HG03280 (cell line): ENCODE measurements at regions not wholly inside any gene's neighbourhood (a gene's known extent, or its start where the extent isn't known, plus 50 kb on each side); places are given as distances from the start of the nearest gene placed in this dataset.

Experiments used
- ATAC-seq: cut with Tn5 transposase; IDR thresholded peaks from one replicate; pipeline ENCODE4 v1.9.1; 2021; ENCODE audit warnings: mild to moderate bottlenecking, moderate library complexity; ENCODE audit not compliant: unreplicated experiment

DNA sequence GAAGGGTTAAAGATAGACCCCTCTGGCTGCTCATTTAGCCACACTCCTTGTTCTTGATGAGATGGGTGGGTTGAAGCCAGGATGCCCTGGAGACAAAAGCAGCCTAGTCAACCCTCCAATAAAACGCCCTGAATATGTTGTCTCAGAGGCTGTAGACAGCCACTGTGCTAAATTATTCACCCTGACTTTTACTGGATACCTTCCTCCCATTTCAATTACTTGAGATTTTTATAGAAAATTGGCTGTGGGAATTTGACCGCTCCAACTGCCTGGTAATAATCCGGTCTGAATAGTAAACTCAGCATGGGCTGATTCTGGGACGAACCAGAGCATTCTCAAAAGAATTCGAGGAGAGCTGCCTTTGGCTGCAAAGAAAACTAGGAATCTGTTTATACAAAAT is 104.2 kb downstream of the SNX18 start:
- no peak for ATAC-seq

- ATAC-seq = no peak
Measured at GRCh38 chr5:54621048-54621447, 103.5 kb downstream of the SNX18 start.

GRCh38 chr5:54620141-54620933 is 102.8 kb downstream of the SNX18 start:
- ATAC-seq = no peak

- no peak for ATAC-seq
Measured at GRCh38 chr5:54619731-54620130, 102.2 kb downstream of the SNX18 start.

GRCh38 chr5:54616518-54617220 is 99.1 kb downstream of the SNX18 start:
- no peak for ATAC-seq

DNA sequence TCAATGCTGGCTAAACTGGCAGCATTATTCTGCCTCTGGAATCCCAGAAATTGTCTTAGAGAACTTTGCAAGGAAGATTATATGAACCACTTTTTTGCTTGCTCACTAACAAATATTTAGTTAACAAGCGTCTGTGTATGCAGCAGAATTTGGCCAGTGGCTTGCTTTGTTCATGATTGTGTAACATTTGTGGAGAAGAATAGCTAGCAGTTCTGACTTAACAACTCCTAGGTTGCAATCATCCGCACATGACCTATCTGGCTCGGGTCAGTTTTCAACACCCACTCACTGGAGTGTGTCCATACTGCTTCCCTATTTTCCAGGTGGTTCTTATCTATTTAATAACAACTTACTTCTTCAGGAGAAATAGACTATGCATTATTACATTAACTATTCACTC is 98.5 kb downstream of the SNX18 start:
- no peak for ATAC-seq

- ATAC-seq = no peak
Measured at GRCh38 chr5:54615381-54615780, 97.8 kb downstream of the SNX18 start.

DNA sequence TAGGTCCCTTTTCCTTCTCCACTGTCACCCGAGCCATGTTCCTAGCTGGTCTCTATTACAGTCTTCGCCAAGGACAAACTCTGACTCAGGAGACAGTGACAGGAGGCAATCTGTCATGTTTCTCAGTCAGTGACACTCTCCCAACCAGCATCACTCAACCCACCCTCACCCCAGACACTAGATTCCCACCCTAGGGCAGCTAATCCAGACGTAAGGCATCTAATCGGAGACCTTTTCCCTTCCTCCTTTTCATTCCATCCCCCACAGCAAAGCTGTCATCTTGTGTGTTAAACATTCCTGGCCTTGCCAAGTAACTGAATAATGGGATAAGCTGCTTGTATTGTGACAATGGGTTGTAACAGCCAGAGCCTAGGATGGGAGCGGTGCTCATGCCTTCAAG is 95.2 kb downstream of the SNX18 start:
- no peak for ATAC-seq

DNA sequence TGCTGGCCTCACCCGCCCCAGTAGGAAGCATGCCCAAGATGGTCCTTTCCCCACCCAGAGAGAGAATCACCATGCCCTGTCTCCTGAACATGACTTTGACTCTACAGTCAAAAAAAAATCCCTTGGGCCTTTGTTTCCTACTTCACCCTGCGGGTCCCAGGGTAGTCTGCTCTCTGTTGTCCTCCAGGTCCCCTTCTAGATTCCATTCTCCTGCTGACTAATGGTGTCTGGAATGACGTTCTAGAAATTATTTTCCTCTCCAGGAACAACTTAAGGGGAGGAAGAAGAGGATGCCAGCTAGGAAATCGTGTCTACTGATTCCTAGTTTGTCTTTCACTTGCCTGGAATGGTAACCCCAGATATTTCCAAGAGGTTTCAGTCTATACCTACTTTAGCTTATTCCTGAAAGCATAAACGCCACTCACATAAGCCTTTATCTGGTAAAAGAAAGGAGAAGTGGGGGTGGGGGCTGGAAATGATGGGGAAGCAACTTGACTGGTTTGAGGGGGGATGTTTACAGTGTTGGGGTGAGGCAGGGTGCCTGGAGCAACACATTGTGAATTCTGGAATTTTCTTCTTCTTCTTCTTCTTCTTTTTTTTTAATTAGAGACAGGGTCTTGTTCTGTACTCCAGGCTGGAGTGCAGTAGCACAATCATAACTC is 93.9 kb downstream of the SNX18 start:
- ATAC-seq = no peak

DNA sequence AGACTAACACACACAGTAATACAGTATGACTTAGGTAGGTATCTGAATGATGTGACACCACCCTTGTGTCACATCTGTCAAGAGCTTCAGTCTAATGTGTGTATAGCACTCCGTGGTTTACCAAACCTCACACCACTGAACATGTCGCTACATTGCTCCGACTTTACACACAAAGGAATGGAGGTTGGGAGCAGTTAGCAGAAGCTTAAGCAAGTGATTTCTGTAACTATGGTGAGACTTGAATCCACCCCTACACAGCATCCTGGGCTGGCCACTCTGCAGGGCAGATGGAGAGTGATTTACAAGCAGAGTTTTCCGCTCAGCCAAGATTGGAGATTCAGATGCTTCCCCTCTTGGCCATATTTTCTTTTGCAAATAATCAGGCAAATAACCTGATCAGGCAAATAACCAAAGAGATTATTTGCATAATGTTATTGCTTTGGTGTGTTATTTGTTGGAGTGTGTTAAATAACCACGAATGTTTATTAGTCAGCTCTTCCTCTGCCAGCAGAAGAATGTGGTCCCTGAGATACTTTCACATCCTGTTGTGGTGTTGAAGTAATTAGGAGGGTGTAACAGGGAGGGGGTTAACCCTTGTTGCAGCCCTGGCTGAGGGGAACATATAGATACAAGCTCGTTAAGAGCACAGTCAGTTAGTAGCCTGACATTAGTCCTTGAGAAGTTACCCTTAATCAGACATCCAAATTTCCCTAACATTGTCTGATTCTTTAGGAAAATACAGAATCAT is 92.8 kb downstream of the SNX18 start:
- ATAC-seq = peak; percentile 91

- no peak for ATAC-seq
Measured at GRCh38 chr5:54608423-54609085, 91.0 kb downstream of the SNX18 start.

- ATAC-seq = no peak
Measured at GRCh38 chr5:54607006-54607405, 89.4 kb downstream of the SNX18 start.

DNA sequence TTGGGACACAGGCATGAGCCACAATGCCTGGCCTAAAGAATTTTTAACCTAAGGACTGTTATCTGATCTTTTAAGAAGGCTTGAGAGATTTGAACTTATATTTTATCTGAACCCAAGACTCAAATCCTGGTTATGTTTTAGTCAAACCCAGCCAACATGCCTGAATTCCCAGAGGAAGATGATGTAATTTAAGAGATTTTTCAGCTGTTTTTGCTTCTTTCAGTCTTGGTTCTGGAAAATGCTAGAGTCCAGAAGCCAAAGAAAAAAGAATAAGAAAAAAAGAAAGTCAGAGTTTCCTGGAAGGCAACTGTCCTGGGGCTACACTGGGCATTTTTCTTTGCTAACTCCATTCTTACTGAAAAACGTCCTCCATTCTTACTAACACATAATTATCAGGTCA is 85.8 kb downstream of the SNX18 start:
- no peak for ATAC-seq

- ATAC-seq = no peak
Measured at GRCh38 chr5:54602475-54602874, 84.9 kb downstream of the SNX18 start.

- ATAC-seq = no peak
Measured at GRCh38 chr5:54601411-54602230, 84.1 kb downstream of the SNX18 start.
